Gastroesophageal sphincter (tissue), 4 donors: ENCODE measurements at regions not wholly inside any gene's neighbourhood (a gene's known extent, or its start where the extent isn't known, plus 50 kb on each side); places are given as distances from the start of the nearest gene placed in this dataset.

Experiments used
- ATAC-seq: fragments of 150-250 bp; one replicate; pipeline ENCODE4 v1.9.1; 2016; ENCODE audit warnings: mild to moderate bottlenecking, moderate library complexity
- H3K27ac ChIP-seq, 4 donors: fragments of 200-600 bp; sonication (generic) in 3 of 4; 1 replicate in 3 of 4; 2 replicates in 1 of 4; pipeline ENCODE4 v1.5.1; 2016 to 2019
- H3K27me3 ChIP-seq: fragments of 200-600 bp; sonication (generic); one replicate; pipeline ENCODE4 v1.5.1; 2019
- H3K36me3 ChIP-seq, 2 donors: fragments of 200-600 bp; sonication (generic); one replicate each; pipeline ENCODE4 v1.5.1; 2019; ENCODE audit warnings: control low read depth in 1 of 2
- H3K4me1 ChIP-seq, 3 donors: fragments of 200-600 bp; sonication (generic); 1 replicate in 2 of 3; 2 replicates in 1 of 3; pipeline ENCODE4 v1.5.1; 2016 to 2019; ENCODE audit warnings: control low read depth in 2 of 3
- H3K4me3 ChIP-seq, 2 donors: fragments of 200-600 bp; sonication (generic); one replicate each; pipeline ENCODE4 v1.5.1; 2019; ENCODE audit warnings: mild to moderate bottlenecking in 1 of 2, moderate library complexity in 1 of 2
- H3K9me3 ChIP-seq, 3 donors: fragments of 200-600 bp; sonication (generic); one replicate each; pipeline ENCODE4 v1.5.1; 2017 to 2019; ENCODE audit warnings: control low read depth in 2 of 3
- CTCF ChIP-seq, 4 experiments: fragments of 200-600 bp in 2 of 4; fragments of 450-650 bp in 2 of 4; sonication (generic) in 1 of 4; IDR thresholded peaks; one replicate each; pipeline ENCODE4 v1.5.1; 2017 to 2019; ENCODE audit warnings: antibody characterized with exemption in 4 of 4, mild to moderate bottlenecking in 2 of 4, moderate library complexity in 2 of 4
- EP300 ChIP-seq: sonication (generic); formaldehyde crosslinking; IDR thresholded peaks from one replicate; pipeline ENCODE4 v1.6.1; 2017; ENCODE audit warnings: antibody characterized with exemption, mild to moderate bottlenecking
- POLR2A ChIP-seq, 2 donors: fragments of 450-650 bp; IDR thresholded peaks; one replicate each; pipeline ENCODE4 v1.6.1; 2017; ENCODE audit warnings: antibody characterized with exemption in 2 of 2, mild to moderate bottlenecking in 2 of 2, moderate library complexity in 1 of 2
- POLR2AphosphoS5 ChIP-seq: sonication (generic); formaldehyde crosslinking; IDR thresholded peaks from one replicate; pipeline ENCODE4 v1.6.1; 2017; ENCODE audit warnings: antibody characterized with exemption
- WGBS, 2 donors: methylation state at CpG; one replicate each; pipeline ENCODE4 v1.1.5; 2018; ENCODE audit warnings: low coverage in 1 of 2; 5-methylcytosine and 5-hydroxymethylcytosine counted together

GRCh38 chr15:96598514-96598913, 268.0 kb downstream of the NR2F2 start:
- no peaks in the 10 kb centered on the region for H3K36me3 ChIP-seq
- peaks cover 7% of the 10 kb centered on the region for H3K27me3 ChIP-seq
- no peaks in the 10 kb centered on the region for H3K4me1 ChIP-seq
- TF ChIP-seq POLR2A (IDR thresholded peaks at IDR 0.05) (no peak), POLR2AphosphoS5 (no peak), CTCF (IDR thresholded peaks at IDR 0.05) (no peak), EP300 (no peak)
- WGBS, 2 donors = 50 to 86% methylated on average over 2 to 5 of the region's 5 CpGs
- ATAC-seq = no peak
- H3K9me3 ChIP-seq = no peaks in the 10 kb centered on the region
- H3K27ac ChIP-seq = no peak overlapping the region
- H3K4me3 ChIP-seq = no peak overlapping the region

- ATAC-seq = no peak
- Histone ChIP-seq H3K36me3 (no peaks in the 10 kb centered on the region), H3K4me3 (no peak overlapping the region), H3K27me3 (no peaks in the 10 kb centered on the region), H3K27ac (no peak overlapping the region), H3K9me3 (no peaks in the 10 kb centered on the region), H3K4me1 (no peaks in the 10 kb centered on the region)
- TF ChIP-seq POLR2A (IDR thresholded peaks at IDR 0.05) (no peak), CTCF (IDR thresholded peaks at IDR 0.05) (no peak), EP300 (no peak), POLR2AphosphoS5 (no peak)
- WGBS, 2 donors = 93 to 94% methylated on average over 3 of the region's 3 CpGs
Measured at GRCh38 chr15:96599268-96599667, 268.8 kb downstream of the NR2F2 start.

- no peak overlapping the region for H3K4me3 ChIP-seq
- H3K27me3 ChIP-seq = no peaks in the 10 kb centered on the region
- H3K9me3 ChIP-seq = no peaks in the 10 kb centered on the region
- no peaks in the 10 kb centered on the region for H3K36me3 ChIP-seq
- H3K4me1 ChIP-seq = no peaks in the 10 kb centered on the region
- 90% methylated on average over 4 of the region's 4 CpGs for WGBS, 2 donors
- H3K27ac ChIP-seq = no peak overlapping the region
- ATAC-seq = no peak
- TF ChIP-seq POLR2AphosphoS5 (no peak), CTCF (IDR thresholded peaks at IDR 0.05) (no peak), POLR2A (IDR thresholded peaks at IDR 0.05) (no peak), EP300 (no peak)
Measured at GRCh38 chr15:96600350-96600749, 269.9 kb downstream of the NR2F2 start.

- TF ChIP-seq CTCF (IDR thresholded peaks at IDR 0.05) = no peak
- TF ChIP-seq EP300 = no peak
- no peak for TF ChIP-seq POLR2AphosphoS5
- no peak for TF ChIP-seq POLR2A (IDR thresholded peaks at IDR 0.05)
- no peaks in the 10 kb centered on the region for H3K4me1 ChIP-seq
- no peaks in the 10 kb centered on the region for H3K9me3 ChIP-seq
- H3K27me3 ChIP-seq = no peaks in the 10 kb centered on the region
- no peak for ATAC-seq
- H3K4me3 ChIP-seq = no peak overlapping the region
- no peak overlapping the region for H3K27ac ChIP-seq
- no peaks in the 10 kb centered on the region for H3K36me3 ChIP-seq
- 83 to 91% methylated on average over 5 to 6 of the region's 6 CpGs for WGBS, 2 donors
Measured at GRCh38 chr15:96606617-96607016, 276.1 kb downstream of the NR2F2 start.

- no peak for ATAC-seq
- TF ChIP-seq POLR2A (IDR thresholded peaks at IDR 0.05) (no peak), EP300 (no peak), CTCF (IDR thresholded peaks at IDR 0.05) (no peak)
- H3K4me1 ChIP-seq = no peaks in the 10 kb centered on the region
- H3K4me3 ChIP-seq = no peak overlapping the region
- H3K27me3 ChIP-seq = no peaks in the 10 kb centered on the region
- no peak overlapping the region for H3K27ac ChIP-seq
- no peaks in the 10 kb centered on the region for H3K36me3 ChIP-seq
- peaks cover 0 to 17% (median 0%) of the 10 kb centered on the region in 3 donors for H3K9me3 ChIP-seq
- WGBS, 2 donors = 83 to 86% methylated on average over 3 of the region's 3 CpGs
Measured at GRCh38 chr15:96610757-96611156, 280.3 kb downstream of the NR2F2 start.
